ENCODE measurements at regions not wholly inside any gene's neighbourhood (a gene's known extent, or its start where the extent isn't known, plus 50 kb on each side); places are given as distances from the start of the nearest gene placed in this dataset.
"Not testable (repeated sequence)": the region's sequence is repeated elsewhere in the genome, so short reads cannot be mapped to it uniquely, and the experiment has no call there.

- Mint-ChIP-seq H3K27me3 (no peaks in the 10 kb centered on the region), H3K9me3 (peaks cover 22% of the 10 kb centered on the region), H3K4me3 (peak overlapping the region; percentile 11), H3K27ac (peak overlapping the region; percentile 93), H3K36me3 (peaks cover 26% of the 10 kb centered on the region), H3K4me1 (peaks cover 80% of the 10 kb centered on the region)
- CTCF ChIA-PET: no interaction called here
- peak; percentile 60 for DNase-seq
Measured at GRCh38 chr12:92378682-92379479, 233.2 kb upstream of the BTG1 start.

GRCh38 chr12:92375504-92375903, 229.9 kb upstream of the BTG1 start:
- not testable (repeated sequence) for H3K27me3 Mint-ChIP-seq
- Mint-ChIP-seq H3K9me3 (peaks cover 24% of the 10 kb centered on the region), H3K4me1 (peaks cover 60% of the 10 kb centered on the region)

GRCh38 chr12:92370828-92371227, 225.2 kb upstream of the BTG1 start:
- H3K36me3 Mint-ChIP-seq: peaks cover 12% of the 10 kb centered on the region
- CTCF ChIA-PET: interaction anchor here (0.6 kb wide), 1 partner anchor 149 kb away, joined by 3 read pairs; no protein-coding TSS in a partner anchor
- peaks cover 17% of the 10 kb centered on the region for H3K4me1 Mint-ChIP-seq
- no peak overlapping the region for H3K4me3 Mint-ChIP-seq
- H3K27me3 Mint-ChIP-seq: no peaks in the 10 kb centered on the region
- no peak for DNase-seq
- H3K9me3 Mint-ChIP-seq: peaks cover 15% of the 10 kb centered on the region
- H3K27ac Mint-ChIP-seq: no peak overlapping the region

More at GRCh38 chr12:92375504-92375903, 229.9 kb upstream of the BTG1 start:
- H3K27ac Mint-ChIP-seq, DNase-seq, H3K4me3 Mint-ChIP-seq, CTCF ChIA-PET: not testable (repeated sequence)
- H3K36me3 Mint-ChIP-seq: peaks cover 28% of the 10 kb centered on the region

GRCh38 chr12:92369636-92370035, 224.0 kb upstream of the BTG1 start:
- Mint-ChIP-seq H3K27me3 (no peaks in the 10 kb centered on the region), H3K9me3 (peaks cover 11% of the 10 kb centered on the region), H3K4me3 (no peak overlapping the region), H3K36me3 (peaks cover 12% of the 10 kb centered on the region), H3K27ac (no peak overlapping the region), H3K4me1 (peaks cover 16% of the 10 kb centered on the region)
- CTCF ChIA-PET: no interaction called here
- DNase-seq: no peak

GRCh38 chr12:92369056-92369455, 223.4 kb upstream of the BTG1 start:
- H3K27me3 Mint-ChIP-seq: no peaks in the 10 kb centered on the region
- no peak overlapping the region for H3K27ac Mint-ChIP-seq
- H3K4me3 Mint-ChIP-seq: no peak overlapping the region
- CTCF ChIA-PET: no interaction called here
- H3K4me1 Mint-ChIP-seq: peaks cover 16% of the 10 kb centered on the region
- H3K36me3 Mint-ChIP-seq: peaks cover 12% of the 10 kb centered on the region
- peaks cover 11% of the 10 kb centered on the region for H3K9me3 Mint-ChIP-seq
- no peak for DNase-seq

- H3K4me3 Mint-ChIP-seq: no peak overlapping the region
- H3K4me1 Mint-ChIP-seq: peaks cover 43% of the 10 kb centered on the region
- CTCF ChIA-PET: no interaction called here
- DNase-seq: no peak
- peaks cover 28% of the 10 kb centered on the region for H3K36me3 Mint-ChIP-seq
- H3K27me3 Mint-ChIP-seq: no peaks in the 10 kb centered on the region
- H3K27ac Mint-ChIP-seq: no peak overlapping the region
- peaks cover 26% of the 10 kb centered on the region for H3K9me3 Mint-ChIP-seq
Measured at GRCh38 chr12:92365836-92366235, 220.2 kb upstream of the BTG1 start.

- Mint-ChIP-seq H3K27me3 (no peaks in the 10 kb centered on the region), H3K9me3 (peaks cover 30% of the 10 kb centered on the region), H3K4me1 (peaks cover 48% of the 10 kb centered on the region), H3K4me3 (no peak overlapping the region), H3K36me3 (peaks cover 33% of the 10 kb centered on the region), H3K27ac (no peak overlapping the region)
- no peak for DNase-seq
- CTCF ChIA-PET: interaction anchor here (0.7 kb wide), 1 partner anchor 11 kb away, joined by 3 read pairs; no protein-coding TSS in a partner anchor
Measured at GRCh38 chr12:92365333-92365732, 219.7 kb upstream of the BTG1 start.

- Mint-ChIP-seq H3K27me3 (no peaks in the 10 kb centered on the region), H3K4me1 (peaks cover 62% of the 10 kb centered on the region)
Measured at GRCh38 chr12:92363295-92364146, 217.9 kb upstream of the BTG1 start.

GRCh38 chr12:92362785-92363184, 217.1 kb upstream of the BTG1 start:
- Mint-ChIP-seq H3K4me1 (peaks cover 65% of the 10 kb centered on the region), H3K27me3 (no peaks in the 10 kb centered on the region), H3K36me3 (peaks cover 52% of the 10 kb centered on the region)

More at GRCh38 chr12:92363295-92364146, 217.9 kb upstream of the BTG1 start:
- Mint-ChIP-seq H3K36me3 (peaks cover 48% of the 10 kb centered on the region), H3K4me3 (peak overlapping the region; percentile 61), H3K27ac (peak overlapping the region; percentile 81), H3K9me3 (peaks cover 46% of the 10 kb centered on the region)
- peak; percentile 65 for DNase-seq
- CTCF ChIA-PET: interaction anchor here (0.6 to 2.5 kb wide), 9 partner anchors 10 to 217 kb away, joined by 3 to 17 read pairs (median 4); partner anchors contain the start of gene BTG1

GRCh38 chr12:92362126-92362525, 216.5 kb upstream of the BTG1 start:
- H3K27me3 Mint-ChIP-seq: no peaks in the 10 kb centered on the region
- H3K4me1 Mint-ChIP-seq: peaks cover 68% of the 10 kb centered on the region
- peaks cover 56% of the 10 kb centered on the region for H3K36me3 Mint-ChIP-seq
- H3K27ac Mint-ChIP-seq: peak overlapping the region; percentile 81
- H3K9me3 Mint-ChIP-seq: peaks cover 55% of the 10 kb centered on the region
- CTCF ChIA-PET: interaction anchor here (1.2 to 2.5 kb wide), 2 partner anchors 46 to 207 kb away, joined by 3 to 17 read pairs; no protein-coding TSS in a partner anchor
- no peak overlapping the region for H3K4me3 Mint-ChIP-seq
- DNase-seq: no peak

More at GRCh38 chr12:92362785-92363184, 217.1 kb upstream of the BTG1 start:
- peak overlapping the region; percentile 81 for H3K27ac Mint-ChIP-seq
- DNase-seq: no peak
- peak overlapping the region; percentile 61 for H3K4me3 Mint-ChIP-seq
- CTCF ChIA-PET: interaction anchor here (1.1 to 2.5 kb wide), 6 partner anchors 11 to 217 kb away, joined by 3 to 17 read pairs (median 4); partner anchors contain the start of gene BTG1
- H3K9me3 Mint-ChIP-seq: peaks cover 49% of the 10 kb centered on the region

- no peak overlapping the region for H3K4me3 Mint-ChIP-seq
- DNase-seq: no peak
- CTCF ChIA-PET: interaction anchor here (1.1 kb wide), 1 partner anchor 215 kb away, joined by 3 read pairs; the partner anchor contains the start of gene BTG1
- peaks cover 80% of the 10 kb centered on the region for H3K4me1 Mint-ChIP-seq
- peaks cover 62% of the 10 kb centered on the region for H3K9me3 Mint-ChIP-seq
- H3K27ac Mint-ChIP-seq: peak overlapping the region; percentile 90
- H3K27me3 Mint-ChIP-seq: no peaks in the 10 kb centered on the region
- peaks cover 62% of the 10 kb centered on the region for H3K36me3 Mint-ChIP-seq
Measured at GRCh38 chr12:92360543-92360942, 214.9 kb upstream of the BTG1 start.

- H3K27me3 Mint-ChIP-seq: no peaks in the 10 kb centered on the region
- CTCF ChIA-PET: interaction anchor here (0.6 to 1.1 kb wide), 2 partner anchors 214 to 1397 kb away, joined by 3 read pairs; partner anchors contain the start of gene BTG1
- peak overlapping the region; percentile 90 for H3K27ac Mint-ChIP-seq
- peaks cover 62% of the 10 kb centered on the region for H3K9me3 Mint-ChIP-seq
- H3K4me3 Mint-ChIP-seq: no peak overlapping the region
- H3K4me1 Mint-ChIP-seq: peaks cover 77% of the 10 kb centered on the region
- H3K36me3 Mint-ChIP-seq: peaks cover 64% of the 10 kb centered on the region
- DNase-seq: no peak
Measured at GRCh38 chr12:92359581-92360209, 214.0 kb upstream of the BTG1 start.

- Mint-ChIP-seq H3K27me3 (no peaks in the 10 kb centered on the region), H3K4me1 (peaks cover 57% of the 10 kb centered on the region), H3K36me3 (peaks cover 58% of the 10 kb centered on the region), H3K9me3 (peaks cover 59% of the 10 kb centered on the region), H3K4me3 (no peak overlapping the region), H3K27ac (no peak overlapping the region)
- no peak for DNase-seq
- CTCF ChIA-PET: no interaction called here
Measured at GRCh38 chr12:92357584-92358261, 212.1 kb upstream of the BTG1 start.

Data from activated naive CD4-positive, alpha-beta T cell treated with anti-CD3 and anti-CD28 coated beads, Interleukin-2, amount 10 ng/mL, durations not matched to agents 7 days and 5 days (primary cell).